ENCODE measurements at regions not wholly inside any gene's neighbourhood (a gene's known extent, or its start where the extent isn't known, plus 50 kb on each side); places are given as distances from the start of the nearest gene placed in this dataset.
"Not testable (repeated sequence)": the region's sequence is repeated elsewhere in the genome, so short reads cannot be mapped to it uniquely, and the experiment has no call there.

DNA sequence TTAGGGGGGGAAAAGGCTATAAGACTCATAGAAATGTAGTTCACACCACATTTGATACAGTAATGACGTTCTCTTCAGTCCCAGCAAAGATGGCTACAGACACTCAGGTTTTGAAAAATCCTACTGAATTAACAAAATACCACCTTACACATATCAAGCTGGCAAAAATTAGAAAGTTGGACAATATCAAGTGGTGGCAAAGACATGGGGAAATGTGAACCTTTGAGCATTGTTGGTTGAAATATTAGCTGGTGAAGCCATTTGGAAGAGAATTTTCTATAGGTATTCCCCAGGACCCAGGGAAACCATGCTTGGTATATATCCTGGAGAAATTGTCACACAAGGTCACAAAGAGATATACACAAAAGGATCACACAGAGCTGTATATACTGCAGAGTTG is 163.0 kb downstream of the ADSS2 start:
- H3K36me3 ChIP-seq (replicated peaks; ENCODE audit: control insufficient read depth, insufficient read depth, low read length), result no peaks in the 10 kb centered on the region
- no peaks in the 10 kb centered on the region for H3K27me3 ChIP-seq (ENCODE audit: control insufficient read depth, insufficient read depth, low read length)
- no peak overlapping the region for H3K4me3 ChIP-seq (ENCODE audit: insufficient read depth, low read depth, low read length)
- no peak for DNase-seq

DNA sequence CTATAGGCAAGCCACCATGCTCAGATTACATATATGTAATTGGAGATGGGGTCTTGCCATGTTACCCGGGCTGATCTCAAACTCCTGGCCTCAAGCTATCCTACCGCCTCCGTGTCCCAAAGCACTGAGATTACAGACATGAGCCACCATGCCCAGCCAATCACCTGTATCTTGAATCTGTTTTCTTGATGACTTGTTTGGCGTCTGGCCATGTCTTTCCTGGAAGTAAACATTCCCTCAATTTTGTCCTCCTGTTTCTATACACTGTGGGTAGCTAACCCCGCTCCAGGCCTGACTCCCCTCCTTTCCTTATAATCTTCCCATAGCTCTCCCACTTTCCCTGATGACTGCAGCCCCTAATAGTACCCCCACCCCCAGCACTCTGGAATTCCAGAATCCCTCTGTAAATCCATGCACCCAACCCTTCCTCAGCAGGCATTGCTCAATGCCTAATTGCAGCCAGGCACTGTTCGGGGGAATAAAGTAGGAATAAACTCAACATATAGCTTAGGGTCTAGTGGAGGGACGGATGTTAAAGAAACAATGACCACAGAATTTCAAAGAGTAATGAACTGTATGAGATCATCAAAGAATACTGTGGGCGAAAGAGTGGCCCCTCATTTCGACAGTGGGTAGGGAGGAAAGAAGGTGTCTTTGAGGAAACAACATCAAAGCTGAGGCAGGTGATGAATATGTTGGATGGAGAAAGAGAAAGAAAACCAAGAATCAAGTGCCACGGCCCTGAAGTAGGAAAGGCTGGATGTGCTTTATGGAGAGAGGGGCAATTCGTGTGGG is 161.5 kb downstream of the ADSS2 start:
- Histone ChIP-seq H3K27me3 (ENCODE audit: control insufficient read depth, insufficient read depth, low read length) (no peaks in the 10 kb centered on the region), H3K36me3 (replicated peaks; ENCODE audit: control insufficient read depth, insufficient read depth, low read length) (no peaks in the 10 kb centered on the region), H3K4me3 (ENCODE audit: insufficient read depth, low read depth, low read length) (no peak overlapping the region)
- DNase-seq, result no peak

DNA sequence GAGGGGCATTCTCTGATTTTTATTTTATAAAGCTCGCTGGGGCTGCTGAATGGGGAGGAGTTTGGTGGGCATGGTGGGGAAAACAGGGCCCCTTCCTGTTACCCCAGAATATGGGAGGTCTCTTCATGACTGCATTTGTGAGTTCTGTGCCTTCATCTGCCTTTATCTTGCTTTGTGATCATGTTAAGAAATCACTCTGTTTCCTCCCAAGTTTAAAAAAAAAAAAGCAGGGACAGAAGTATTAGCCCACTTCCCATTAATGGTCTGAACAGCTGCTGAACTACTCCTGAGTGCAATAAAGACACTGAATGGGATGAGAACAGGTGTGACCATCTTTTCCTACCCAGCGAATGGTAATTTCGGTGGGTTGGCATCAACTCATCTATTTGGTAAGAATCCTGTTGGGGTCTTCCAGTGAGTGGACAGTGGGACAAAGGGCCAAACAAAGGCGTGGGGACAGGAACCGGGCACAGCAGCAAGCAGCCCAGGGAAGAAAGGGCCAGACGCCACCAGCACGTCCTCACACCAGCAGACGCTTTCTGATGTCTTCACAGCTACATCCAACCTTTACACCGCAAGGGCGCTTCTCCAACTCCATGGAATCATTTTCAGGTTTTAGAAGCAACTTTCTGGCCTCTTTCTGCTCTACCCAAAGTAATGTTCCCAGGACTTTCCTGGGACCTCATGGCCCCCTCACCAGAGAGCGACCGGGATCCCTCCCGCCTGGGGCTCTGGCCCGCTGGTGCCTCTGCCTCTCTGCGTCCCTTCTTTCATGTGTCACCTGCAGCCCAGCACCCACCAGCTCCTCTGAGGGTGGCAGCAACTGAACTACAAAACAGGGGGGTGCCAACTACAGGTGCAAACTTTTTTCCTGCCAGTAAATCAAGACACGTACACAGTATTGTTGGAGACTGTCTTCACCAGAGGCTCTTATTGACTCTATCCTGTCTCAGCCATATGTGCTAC is 160.2 kb downstream of the ADSS2 start:
- Histone ChIP-seq H3K27me3 (ENCODE audit: control insufficient read depth, insufficient read depth, low read length) (no peaks in the 10 kb centered on the region), H3K36me3 (replicated peaks; ENCODE audit: control insufficient read depth, insufficient read depth, low read length) (no peaks in the 10 kb centered on the region), H3K4me3 (ENCODE audit: insufficient read depth, low read depth, low read length) (no peak overlapping the region)
- DNase-seq, result no peak

DNA sequence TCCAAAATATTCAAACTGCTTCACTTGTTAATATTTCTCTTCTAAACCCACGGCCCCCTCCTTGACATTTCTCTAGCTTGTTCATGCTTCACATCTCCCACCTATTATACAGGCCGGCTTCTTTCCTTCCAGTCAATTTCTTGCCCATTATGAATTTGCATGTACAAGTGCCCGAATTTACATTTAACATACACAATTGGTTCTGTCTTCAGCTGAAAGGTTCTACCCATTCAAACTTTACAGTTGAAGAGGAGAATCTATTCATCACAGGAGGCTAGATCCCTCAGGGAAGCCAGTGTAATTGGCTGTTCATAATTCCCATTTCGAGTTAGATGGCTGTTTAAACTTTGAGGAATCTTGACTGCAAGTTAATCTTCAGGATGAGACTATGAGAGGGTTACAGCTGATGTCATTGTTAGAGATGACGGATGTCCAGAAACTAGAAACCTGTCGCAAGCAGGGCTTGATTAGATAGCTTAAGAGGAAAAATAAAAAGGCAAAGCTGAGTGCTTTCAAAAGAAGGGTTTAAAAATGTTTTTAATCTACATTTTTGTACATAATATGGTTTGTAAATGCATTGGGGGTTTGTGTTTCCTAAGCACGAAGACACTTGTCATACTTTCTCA is 157.0 kb downstream of the ADSS2 start:
- H3K27me3 ChIP-seq (ENCODE audit: control insufficient read depth, insufficient read depth, low read length), result 0 out of 2 replicates have a peak, but pooled peaks cover 2% of the 10 kb centered on the region
- no peak for DNase-seq
- H3K4me3 ChIP-seq (ENCODE audit: insufficient read depth, low read depth, low read length), result no peak overlapping the region
- H3K36me3 ChIP-seq (replicated peaks; ENCODE audit: control insufficient read depth, insufficient read depth, low read length), result no peaks in the 10 kb centered on the region

DNA sequence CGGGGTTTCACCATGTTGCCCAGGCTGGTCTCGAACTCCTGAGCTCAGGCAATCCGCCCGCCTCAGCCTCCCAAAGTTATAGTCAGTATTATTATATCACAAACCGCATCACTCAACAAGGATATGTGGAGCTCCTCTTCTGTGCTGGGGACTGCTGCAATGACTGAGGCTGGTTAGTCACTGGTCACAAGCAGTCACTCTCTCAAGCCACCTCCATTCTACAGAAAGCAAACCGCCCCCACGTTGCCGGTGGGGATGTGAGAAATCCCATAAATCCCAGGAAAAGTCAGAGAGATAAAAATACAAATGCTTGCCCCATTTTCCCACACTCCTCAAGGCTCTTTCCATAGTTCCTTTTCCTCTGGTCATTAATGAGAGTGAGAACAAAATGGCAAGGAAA is 155.7 kb downstream of the ADSS2 start:
- no peak for DNase-seq
- 0 out of 2 replicates have a peak, but pooled peaks cover 2% of the 10 kb centered on the region for H3K27me3 ChIP-seq (ENCODE audit: control insufficient read depth, insufficient read depth, low read length)
- no peak overlapping the region for H3K4me3 ChIP-seq (ENCODE audit: insufficient read depth, low read depth, low read length)
- H3K36me3 ChIP-seq (replicated peaks; ENCODE audit: control insufficient read depth, insufficient read depth, low read length), result no peaks in the 10 kb centered on the region

DNA sequence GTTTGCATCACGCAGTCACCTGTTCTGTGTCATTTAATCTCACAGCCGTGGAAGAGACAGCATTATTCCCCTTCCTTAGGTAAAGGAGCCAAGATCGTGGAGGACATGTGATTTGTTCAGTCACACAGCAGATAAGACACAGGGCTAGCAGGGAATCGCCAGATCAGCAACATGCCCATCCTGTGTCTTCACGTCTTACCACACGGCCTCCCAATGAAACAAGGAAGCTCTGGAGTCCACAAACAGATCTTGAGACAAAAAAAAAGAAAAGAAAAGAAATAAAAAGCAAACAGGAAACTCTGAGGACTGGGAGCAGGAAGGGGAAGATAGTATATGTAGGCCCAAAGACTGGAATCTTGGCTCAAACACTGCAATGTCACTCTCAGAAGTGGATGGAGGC is 155.3 kb downstream of the ADSS2 start:
- DNase-seq, result no peak
- 0 out of 2 replicates have a peak, but pooled peaks cover 2% of the 10 kb centered on the region for H3K27me3 ChIP-seq (ENCODE audit: control insufficient read depth, insufficient read depth, low read length)
- no peak overlapping the region for H3K4me3 ChIP-seq (ENCODE audit: insufficient read depth, low read depth, low read length)
- H3K36me3 ChIP-seq (replicated peaks; ENCODE audit: control insufficient read depth, insufficient read depth, low read length), result no peaks in the 10 kb centered on the region

DNA sequence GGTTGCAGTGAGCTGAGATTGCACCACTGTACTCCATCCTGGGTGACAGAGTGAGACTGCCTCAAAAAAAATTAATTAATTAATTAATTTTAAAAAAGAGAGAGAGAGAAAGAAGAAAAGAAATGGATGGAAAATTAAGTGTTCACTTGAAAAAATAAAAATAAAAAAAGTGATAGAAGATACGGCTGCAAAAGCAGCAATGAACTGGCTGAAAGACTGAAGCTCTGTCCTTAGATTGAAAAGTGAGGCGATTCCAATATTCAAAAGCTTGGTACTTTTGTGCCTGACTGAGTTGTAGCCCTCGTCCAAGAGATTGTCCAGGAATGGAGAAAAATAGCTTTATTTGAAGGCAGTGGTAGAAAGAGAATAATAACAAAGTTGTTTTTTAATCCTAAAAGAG is 154.6 kb downstream of the ADSS2 start:
- Histone ChIP-seq H3K36me3 (replicated peaks; ENCODE audit: control insufficient read depth, insufficient read depth, low read length) (no peaks in the 10 kb centered on the region), H3K4me3 (ENCODE audit: insufficient read depth, low read depth, low read length) (no peak overlapping the region), H3K27me3 (ENCODE audit: control insufficient read depth, insufficient read depth, low read length) (0 out of 2 replicates have a peak, but pooled peaks cover 2% of the 10 kb centered on the region)
- no peak for DNase-seq

DNA sequence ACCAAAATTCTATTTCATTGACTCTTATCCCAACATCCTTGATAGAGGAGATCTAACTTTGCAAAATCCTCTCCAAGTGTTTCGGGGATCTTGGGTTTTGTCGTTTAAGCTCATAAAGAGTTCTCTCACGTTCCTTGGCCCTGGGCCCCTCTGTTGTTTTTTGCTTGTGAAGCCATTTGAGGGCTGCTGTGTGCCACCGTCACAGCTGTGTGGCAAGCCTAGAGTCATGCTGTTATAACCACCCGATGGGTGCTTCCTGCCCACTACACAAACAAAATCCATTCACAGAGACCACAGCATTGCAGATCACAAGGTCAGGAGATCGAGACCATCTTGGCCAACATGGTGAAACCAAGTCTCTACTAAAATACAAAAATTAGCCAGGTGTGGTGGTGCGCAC is 154.1 kb downstream of the ADSS2 start:
- Histone ChIP-seq H3K27me3 (ENCODE audit: control insufficient read depth, insufficient read depth, low read length) (0 out of 2 replicates have a peak, but pooled peaks cover 2% of the 10 kb centered on the region), H3K36me3 (replicated peaks; ENCODE audit: control insufficient read depth, insufficient read depth, low read length) (no peaks in the 10 kb centered on the region), H3K4me3 (ENCODE audit: insufficient read depth, low read depth, low read length) (no peak overlapping the region)
- no peak for DNase-seq

DNA sequence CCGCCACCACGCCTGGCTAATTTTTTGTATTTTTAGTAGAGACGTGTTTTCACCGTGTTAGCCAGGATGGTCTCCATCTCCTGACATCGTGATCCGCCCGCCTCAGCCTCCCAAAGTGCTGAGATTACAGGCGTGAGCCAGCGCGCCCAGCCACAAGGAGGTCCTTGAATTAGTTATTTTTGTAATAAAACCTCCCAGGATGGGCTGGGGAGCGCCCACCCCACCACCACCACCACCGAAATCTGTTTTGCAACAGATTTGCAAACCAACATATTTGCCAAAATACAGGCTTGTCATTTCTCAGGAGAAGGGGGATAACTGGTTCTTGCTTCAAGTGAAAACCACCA is 151.7 kb downstream of the ADSS2 start:
- H3K4me3 ChIP-seq (ENCODE audit: insufficient read depth, low read depth, low read length); H3K27me3 ChIP-seq (ENCODE audit: control insufficient read depth, insufficient read depth, low read length); DNase-seq; H3K36me3 ChIP-seq (replicated peaks; ENCODE audit: control insufficient read depth, insufficient read depth, low read length): not testable (repeated sequence)

DNA sequence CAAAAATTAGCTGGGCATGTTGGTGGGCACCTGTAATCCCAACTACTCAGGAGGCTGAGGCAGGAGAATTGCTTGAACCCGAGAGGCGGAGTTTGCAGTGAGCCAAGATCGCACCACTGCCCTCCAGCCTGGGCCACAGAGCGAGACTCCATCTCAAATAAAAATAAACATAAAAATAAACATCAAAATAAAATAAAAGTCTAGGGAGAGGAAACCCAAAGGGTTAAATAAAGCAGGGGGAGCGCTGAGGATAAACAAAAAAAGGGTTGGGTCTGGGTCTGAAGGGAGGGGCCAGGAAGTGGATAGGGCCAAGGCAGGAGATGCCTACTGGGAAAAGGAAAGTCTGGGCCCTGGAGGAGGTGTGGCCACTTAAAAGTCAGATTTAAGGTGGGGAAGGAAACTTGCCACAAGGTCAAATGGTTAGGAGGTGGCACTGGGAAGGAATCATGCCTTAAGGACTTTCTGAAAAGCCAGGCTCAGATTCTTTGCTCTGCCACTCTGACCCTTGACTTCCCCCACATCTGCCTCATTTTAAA is 150.0 kb downstream of the ADSS2 start:
- no peak for DNase-seq
- H3K36me3 ChIP-seq (replicated peaks; ENCODE audit: control insufficient read depth, insufficient read depth, low read length), result no peaks in the 10 kb centered on the region
- no peak overlapping the region for H3K4me3 ChIP-seq (ENCODE audit: insufficient read depth, low read depth, low read length)
- H3K27me3 ChIP-seq (ENCODE audit: control insufficient read depth, insufficient read depth, low read length), result 0 out of 2 replicates have a peak, but pooled peaks cover 2% of the 10 kb centered on the region

DNA sequence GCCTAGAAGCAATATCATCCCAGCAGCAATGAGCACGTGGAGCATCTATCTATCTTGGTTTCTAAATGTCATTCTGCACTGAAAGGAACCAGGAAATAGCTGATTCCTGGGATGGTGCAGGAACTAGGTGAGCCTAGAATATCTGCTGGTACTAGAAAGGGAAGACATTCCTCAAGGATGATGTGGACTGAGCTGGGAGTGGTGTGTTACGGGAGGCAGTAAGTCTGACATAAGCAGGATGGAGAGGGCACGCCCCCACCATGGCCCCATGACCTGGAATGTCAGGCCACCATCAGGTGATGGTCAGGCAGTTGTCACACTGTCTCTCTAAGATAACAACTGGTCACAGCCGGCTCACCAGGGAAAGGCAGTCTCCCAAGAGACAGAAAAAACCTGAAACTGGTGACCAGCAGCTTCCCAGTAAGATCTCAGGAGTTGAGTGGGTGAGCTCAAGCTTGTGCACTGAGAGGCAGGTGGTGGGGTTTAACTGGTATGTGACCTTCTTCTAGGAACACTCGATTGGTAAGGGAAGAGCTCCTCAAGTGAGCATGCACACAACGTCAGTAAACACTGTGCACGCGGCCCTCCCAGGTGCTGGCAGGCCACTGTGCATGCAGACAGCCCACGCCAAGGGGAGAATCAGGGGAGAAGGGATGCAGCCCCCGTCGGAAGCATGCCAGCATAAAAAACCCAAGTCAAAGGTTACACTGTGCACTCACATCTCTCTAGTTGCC is 148.7 kb downstream of the ADSS2 start:
- H3K27me3 ChIP-seq (ENCODE audit: control insufficient read depth, insufficient read depth, low read length), result 0 out of 2 replicates have a peak, but pooled peaks cover 2% of the 10 kb centered on the region
- no peaks in the 10 kb centered on the region for H3K36me3 ChIP-seq (replicated peaks; ENCODE audit: control insufficient read depth, insufficient read depth, low read length)
- DNase-seq, result no peak
- H3K4me3 ChIP-seq (ENCODE audit: insufficient read depth, low read depth, low read length), result no peak overlapping the region

DNA sequence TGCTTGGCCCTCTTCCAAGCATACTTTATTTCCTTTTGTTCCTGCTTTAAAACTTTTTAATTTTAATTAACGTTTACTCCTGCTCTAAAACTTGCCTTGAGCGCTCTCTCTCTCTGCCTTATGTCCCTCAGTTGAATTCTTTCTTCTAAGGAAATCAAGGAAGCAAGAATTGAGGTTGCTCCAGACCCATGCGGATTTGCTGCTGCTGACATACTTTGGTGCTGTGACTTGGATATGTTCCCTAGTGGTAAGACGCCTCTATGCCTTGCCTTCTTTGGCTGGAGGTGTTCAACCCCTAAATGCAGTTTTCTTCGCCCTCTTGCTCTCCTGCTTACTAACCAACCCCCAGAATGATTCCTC is 148.1 kb downstream of the ADSS2 start:
- Histone ChIP-seq H3K4me3 (ENCODE audit: insufficient read depth, low read depth, low read length) (no peak overlapping the region), H3K27me3 (ENCODE audit: control insufficient read depth, insufficient read depth, low read length) (0 out of 2 replicates have a peak, but pooled peaks cover 2% of the 10 kb centered on the region), H3K36me3 (replicated peaks; ENCODE audit: control insufficient read depth, insufficient read depth, low read length) (no peaks in the 10 kb centered on the region)
- DNase-seq, result no peak

DNA sequence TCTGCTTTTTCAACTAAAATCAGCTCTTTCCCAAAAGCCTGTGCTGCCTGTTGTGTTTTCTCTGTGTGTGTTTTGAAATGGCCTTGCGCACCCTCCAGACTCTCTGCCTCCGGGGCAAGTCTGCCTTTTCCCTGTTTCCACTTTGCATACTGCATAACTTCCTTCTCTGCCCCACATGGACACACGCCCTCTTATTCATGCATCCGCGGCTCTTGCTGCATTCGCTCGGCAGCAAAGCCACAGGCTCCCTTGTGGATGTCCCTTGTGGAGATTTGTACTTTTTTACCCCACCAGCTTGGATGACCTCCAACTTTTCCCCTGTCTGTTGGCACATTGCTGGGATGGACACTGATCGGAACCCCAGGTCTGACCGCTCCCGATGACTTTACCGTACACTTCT is 147.6 kb downstream of the ADSS2 start:
- DNase-seq, result no peak
- 0 out of 2 replicates have a peak, but pooled peaks cover under 1% of the 10 kb centered on the region for H3K27me3 ChIP-seq (ENCODE audit: control insufficient read depth, insufficient read depth, low read length)
- no peaks in the 10 kb centered on the region for H3K36me3 ChIP-seq (replicated peaks; ENCODE audit: control insufficient read depth, insufficient read depth, low read length)
- no peak overlapping the region for H3K4me3 ChIP-seq (ENCODE audit: insufficient read depth, low read depth, low read length)

DNA sequence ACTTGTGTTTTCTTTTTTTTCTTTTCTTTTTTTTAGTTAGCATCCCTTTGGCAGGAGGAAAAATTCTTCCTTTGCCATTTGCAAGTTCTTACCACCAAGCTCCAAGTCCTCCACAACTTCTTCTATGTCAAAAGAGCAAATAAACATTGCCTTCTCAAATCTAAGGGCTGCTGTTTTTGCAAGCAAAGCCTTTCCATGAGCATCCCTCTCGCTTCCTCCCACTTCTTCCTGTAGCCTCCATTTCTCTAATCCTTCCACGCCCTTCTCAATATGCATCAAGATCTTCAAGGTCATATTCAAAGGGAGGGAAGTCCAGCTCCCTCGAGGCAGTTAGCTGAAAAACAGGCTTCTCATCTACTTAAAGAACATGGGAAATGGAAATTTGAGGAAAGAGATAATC is 147.1 kb downstream of the ADSS2 start:
- H3K36me3 ChIP-seq (replicated peaks; ENCODE audit: control insufficient read depth, insufficient read depth, low read length), result no peaks in the 10 kb centered on the region
- DNase-seq, result no peak
- H3K27me3 ChIP-seq (ENCODE audit: control insufficient read depth, insufficient read depth, low read length), result no peaks in the 10 kb centered on the region
- H3K4me3 ChIP-seq (ENCODE audit: insufficient read depth, low read depth, low read length), result no peak overlapping the region
